Endothelial cell of umbilical vein (primary cell): ENCODE measurements at regions not wholly inside any gene's neighbourhood (a gene's known extent, or its start where the extent isn't known, plus 50 kb on each side); places are given as distances from the start of the nearest gene placed in this dataset.

Source experiments
- BruUV-seq: library from RNA; stranded (reverse); fragments of 400-500 nt; replicated peaks from 2 replicates; lab custom pipeline; 2021; lab: Mats Ljungman, UMichigan
- CTCF ChIA-PET: fragments of 300-600, 350-600 bp; sonication (Branson Sonifier 250); formaldehyde crosslinking; loops from one replicate; lab custom pipeline; 2021; ENCODE audit warnings: antibody characterized with exemption, inconsistent platforms; lab: Charles Lee
- POLR2A ChIA-PET: fragments of 300-600, 350-600 bp; sonication (Branson Sonifier 250); formaldehyde crosslinking; loops from one replicate; lab custom pipeline; 2021; ENCODE audit warnings: antibody characterized with exemption, inconsistent platforms; lab: Charles Lee
- DNase-seq: peaks from one replicate; pipeline ENCODE4 v3.0.0-alpha.2; 2011; ENCODE audit warnings: low read depth, low spot score
- FAIRE-seq: peaks from 2 replicates; lab custom pipeline; 2011; peaks lifted over from hg19 to GRCh38; lab: Jason Lieb, UNC
- H2AFZ ChIP-seq: 2 replicates; pipeline ENCODE4 v1.6.0; 2012; ENCODE audit warnings: low read depth, low read length, control low read depth, inconsistent platforms
- H3K27ac ChIP-seq: 2 replicates; pipeline ENCODE4 v1.5.1; 2011; ENCODE audit warnings: low read depth, mild to moderate bottlenecking, control low read depth, low read length, moderate library complexity; ENCODE audit not compliant: insufficient read depth
- H3K27me3 ChIP-seq, 2 experiments: 2 replicates each; pipeline versions ENCODE4 v1.6.0 to v1.6.1; 2011; ENCODE audit warnings: low read length in 2 of 2, mixed read lengths in 1 of 2; ENCODE audit not compliant: control insufficient read depth in 2 of 2, insufficient read depth in 2 of 2
- H3K36me3 ChIP-seq, 2 experiments: 2 replicates in 1 of 2; 3 replicates in 1 of 2; pipeline ENCODE4 v1.5.1; 2011; ENCODE audit warnings: low read length in 2 of 2, mild to moderate bottlenecking in 1 of 2, moderate library complexity in 1 of 2; ENCODE audit not compliant: control insufficient read depth in 2 of 2, insufficient read depth in 2 of 2; ENCODE audit errors: extremely low read depth in 1 of 2
- H3K4me1 ChIP-seq: 3 replicates; pipeline ENCODE4 v1.5.1; 2011; ENCODE audit warnings: mild to moderate bottlenecking, low read length; ENCODE audit not compliant: control insufficient read depth, insufficient read depth; ENCODE audit errors: extremely low read depth
- H3K4me2 ChIP-seq: 2 replicates; pipeline ENCODE4 v1.6.1; 2011; ENCODE audit warnings: low read length, control low read depth, mixed read lengths; ENCODE audit not compliant: insufficient read depth
- H3K4me3 ChIP-seq, 3 experiments: fragments of 200-600 bp in 1 of 3; sonication (generic), shearing (Covaris generic) in 1 of 3; replicated peaks in 1 of 3; 2 replicates each; pipeline ENCODE4 v1.5.1; 2011 to 2016; ENCODE audit warnings: control low read depth in 3 of 3, low read length in 3 of 3, mild to moderate bottlenecking in 2 of 3, inconsistent platforms in 1 of 3, low read depth in 1 of 3, moderate library complexity in 1 of 3; ENCODE audit not compliant: insufficient read depth in 1 of 3
- H3K79me2 ChIP-seq: 2 replicates; pipeline ENCODE4 v1.6.0; 2012; ENCODE audit warnings: low read length, inconsistent platforms; ENCODE audit not compliant: control insufficient read depth, insufficient read depth
- H3K9ac ChIP-seq: replicated peaks from 2 replicates; pipeline ENCODE3; 2011; ENCODE audit warnings: low read length, control low read depth; ENCODE audit not compliant: insufficient read depth; ENCODE audit errors: extremely low read depth
- H3K9me1 ChIP-seq: replicated peaks from 3 replicates; pipeline ENCODE4 v1.6.0; 2011; ENCODE audit warnings: mild to moderate bottlenecking, low read length; ENCODE audit not compliant: control insufficient read depth, insufficient read depth; ENCODE audit errors: extremely low read depth
- H3K9me3 ChIP-seq: replicated peaks from 2 replicates; pipeline ENCODE4 v1.5.1; 2012; ENCODE audit warnings: low read length, inconsistent platforms; ENCODE audit not compliant: control insufficient read depth, insufficient read depth
- H4K20me1 ChIP-seq: replicated peaks from 2 replicates; pipeline ENCODE3; 2011; ENCODE audit warnings: mild to moderate bottlenecking, low read length; ENCODE audit not compliant: control insufficient read depth, insufficient read depth; ENCODE audit errors: extremely low read depth
- EZH2 ChIP-seq: IDR thresholded peaks from 2 replicates; pipeline ENCODE4 v1.6.1; 2012; ENCODE audit warnings: borderline replicate concordance, low read depth, mild to moderate bottlenecking, moderate library complexity, low read length, inconsistent platforms; ENCODE audit not compliant: severe bottlenecking
- FOS ChIP-seq: IDR thresholded peaks from 2 replicates; pipeline ENCODE4 v1.6.1; 2011; ENCODE audit warnings: mild to moderate bottlenecking, low read length, moderate library complexity, borderline replicate concordance; ENCODE audit not compliant: insufficient read depth
- GATA2 ChIP-seq: IDR thresholded peaks from 2 replicates; pipeline ENCODE4 v1.7.0; 2011; ENCODE audit warnings: low read depth, mild to moderate bottlenecking, moderate library complexity, mixed read lengths, low read length; ENCODE audit not compliant: insufficient read length, insufficient read depth
- JUN ChIP-seq: IDR thresholded peaks from 2 replicates; pipeline ENCODE4 v1.6.1; 2011; ENCODE audit warnings: borderline replicate concordance, low read depth; ENCODE audit not compliant: insufficient read length, insufficient read depth
- MYC ChIP-seq: IDR thresholded peaks from one replicate; pipeline ENCODE4 v1.6.1; 2011; ENCODE audit warnings: mild to moderate bottlenecking, low read depth, low read length
- POLR2A ChIP-seq: IDR thresholded peaks from 2 replicates; pipeline ENCODE4 v1.6.1; 2012; ENCODE audit warnings: low read depth, mild to moderate bottlenecking, control low read depth, low read length
- POLR2AphosphoS5 ChIP-seq: IDR thresholded peaks from 2 replicates; pipeline ENCODE4 v1.6.1; 2012; ENCODE audit warnings: low read depth, mild to moderate bottlenecking, control low read depth, low read length, moderate library complexity; ENCODE audit not compliant: insufficient read depth
- dilution Hi-C: fragments of 300-500 bp; cut with MboI; formaldehyde crosslinking; loops from one replicate; pipeline ENCODE4 v1.15.0; 2019; ENCODE audit warnings: low sequenced_read_pairs; ENCODE audit not compliant: extremely low pct_ligation_motif_present
- intact Hi-C: fragments of 100-400 bp; cut with micrococcal nuclease; formaldehyde crosslinking; loops from one replicate; pipeline ENCODE4 v1.10.0; 2022
- TF ChIP-seq, protein P1 (sequence below): IDR thresholded peaks from 2 replicates; pipeline ENCODE4 v1.6.1; 2011; ENCODE audit not compliant: insufficient read depth, insufficient read length
- TF ChIP-seq, protein P2 (sequence below), 2 donors: IDR thresholded peaks; 1 replicate in 1 of 2; 2 replicates in 1 of 2; pipeline ENCODE4 v1.5.1; 2011; ENCODE audit warnings: low read length in 2 of 2, mild to moderate bottlenecking in 2 of 2, moderate library complexity in 2 of 2, control low read depth in 1 of 2, inconsistent platforms in 1 of 2, low read depth in 1 of 2; ENCODE audit not compliant: insufficient read depth in 1 of 2; ENCODE audit errors: extremely low read depth in 1 of 2

DNA sequence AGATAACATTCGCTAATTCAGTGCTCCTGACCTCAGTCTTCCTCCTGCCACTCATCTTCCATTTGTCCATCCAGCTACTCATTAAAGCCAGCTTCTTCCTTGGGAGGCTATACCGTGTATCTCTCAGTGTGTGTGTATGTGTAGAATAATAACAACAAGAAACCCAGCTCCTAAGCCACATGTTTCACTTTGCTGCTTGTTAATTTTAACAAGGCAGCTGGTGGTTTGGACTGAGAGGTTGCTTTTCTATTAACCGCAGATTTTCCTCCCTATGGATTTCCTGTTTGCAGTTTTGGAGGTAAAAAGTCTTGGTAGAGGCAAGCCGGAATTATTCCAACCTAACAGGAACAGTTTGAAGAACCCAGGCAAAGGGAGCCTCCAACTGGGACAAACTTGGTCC lies 165.0 kb downstream of the ADAMTS15 start:
- intact Hi-C loops (no loop called here), dilution Hi-C loops (no loop called here)
- H3K79me2 ChIP-seq: no peaks in the 10 kb centered on the region
- H3K9me1 ChIP-seq: no peaks in the 10 kb centered on the region
- H3K27ac ChIP-seq: no peak overlapping the region
- no peaks in the 10 kb centered on the region for H3K4me1 ChIP-seq
- no peak for TF ChIP-seq POLR2AphosphoS5
- TF ChIP-seq, protein P1, sequence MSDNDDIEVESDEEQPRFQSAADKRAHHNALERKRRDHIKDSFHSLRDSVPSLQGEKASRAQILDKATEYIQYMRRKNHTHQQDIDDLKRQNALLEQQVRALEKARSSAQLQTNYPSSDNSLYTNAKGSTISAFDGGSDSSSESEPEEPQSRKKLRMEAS: no peak
- TF ChIP-seq, protein P2, sequence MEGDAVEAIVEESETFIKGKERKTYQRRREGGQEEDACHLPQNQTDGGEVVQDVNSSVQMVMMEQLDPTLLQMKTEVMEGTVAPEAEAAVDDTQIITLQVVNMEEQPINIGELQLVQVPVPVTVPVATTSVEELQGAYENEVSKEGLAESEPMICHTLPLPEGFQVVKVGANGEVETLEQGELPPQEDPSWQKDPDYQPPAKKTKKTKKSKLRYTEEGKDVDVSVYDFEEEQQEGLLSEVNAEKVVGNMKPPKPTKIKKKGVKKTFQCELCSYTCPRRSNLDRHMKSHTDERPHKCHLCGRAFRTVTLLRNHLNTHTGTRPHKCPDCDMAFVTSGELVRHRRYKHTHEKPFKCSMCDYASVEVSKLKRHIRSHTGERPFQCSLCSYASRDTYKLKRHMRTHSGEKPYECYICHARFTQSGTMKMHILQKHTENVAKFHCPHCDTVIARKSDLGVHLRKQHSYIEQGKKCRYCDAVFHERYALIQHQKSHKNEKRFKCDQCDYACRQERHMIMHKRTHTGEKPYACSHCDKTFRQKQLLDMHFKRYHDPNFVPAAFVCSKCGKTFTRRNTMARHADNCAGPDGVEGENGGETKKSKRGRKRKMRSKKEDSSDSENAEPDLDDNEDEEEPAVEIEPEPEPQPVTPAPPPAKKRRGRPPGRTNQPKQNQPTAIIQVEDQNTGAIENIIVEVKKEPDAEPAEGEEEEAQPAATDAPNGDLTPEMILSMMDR (IDR thresholded peaks at IDR 0.05; ENCODE audit: extremely low read depth in 1 of 2, insufficient read depth in 1 of 2, low read depth in 1 of 2, low read length in 2 of 2): no peak
- TF ChIP-seq MYC: no peak
- TF ChIP-seq EZH2: no peak
- TF ChIP-seq POLR2A: no peak
- no peak for TF ChIP-seq GATA2
- TF ChIP-seq JUN: no peak
- no peak for TF ChIP-seq FOS
- H3K9ac ChIP-seq: no peak overlapping the region
- FAIRE-seq (no peak), DNase-seq (no peak)
- CTCF ChIA-PET: no interaction called here
- no peak overlapping the region for H3K4me2 ChIP-seq
- no peaks in the 10 kb centered on the region for H4K20me1 ChIP-seq
- no peaks in the 10 kb centered on the region for H3K36me3 ChIP-seq
- POLR2A ChIA-PET: no interaction called here
- no TSS peak for BruUV-seq
- H3K27me3 ChIP-seq: no peaks in the 10 kb centered on the region
- H3K4me3 ChIP-seq: no peak overlapping the region
- no peak overlapping the region for H2AFZ ChIP-seq
- no peaks in the 10 kb centered on the region for H3K9me3 ChIP-seq
